ENCODE measurements at regions not wholly inside any gene's neighbourhood (a gene's known extent, or its start where the extent isn't known, plus 50 kb on each side); places are given as distances from the start of the nearest gene placed in this dataset.

- no peak for TF ChIP-seq CTCF (IDR thresholded peaks at IDR 0.05; ENCODE audit: low read length)
- TF ChIP-seq EZH2 (optimal IDR thresholded peaks at IDR 0.05; ENCODE audit: low read depth, low read length), result no peak
- TF ChIP-seq EZH2phosphoT487 (IDR thresholded peaks at IDR 0.05; ENCODE audit: low read length), result no peak
These were observed 260.2 kb upstream of the N4BP1 start for GRCh38 chr16:48870141-48870540.
